ENCODE measurements at regions not wholly inside any gene's neighbourhood (a gene's known extent, or its start where the extent isn't known, plus 50 kb on each side); places are given as distances from the start of the nearest gene placed in this dataset.

DNA sequence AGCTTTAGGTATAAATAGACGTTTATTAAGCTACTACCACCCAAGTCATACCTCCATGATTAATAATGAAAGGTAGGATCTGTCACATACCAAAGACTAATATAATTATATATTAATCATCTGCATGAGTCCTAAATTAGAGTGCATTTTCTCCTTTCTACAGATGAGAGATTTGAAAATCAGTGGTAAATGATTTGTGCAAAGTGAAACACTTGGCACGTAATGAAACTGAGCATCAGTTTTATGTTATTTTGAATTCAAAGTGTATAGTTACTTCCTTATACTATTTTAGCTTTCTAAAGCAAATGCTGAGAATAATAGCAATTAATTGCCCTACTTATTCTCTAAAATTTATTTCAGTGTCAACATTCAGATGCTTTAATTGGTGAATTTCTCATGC, 615.3 kb downstream of the TRIB2 start:
- TF ChIP-seq, protein P1, sequence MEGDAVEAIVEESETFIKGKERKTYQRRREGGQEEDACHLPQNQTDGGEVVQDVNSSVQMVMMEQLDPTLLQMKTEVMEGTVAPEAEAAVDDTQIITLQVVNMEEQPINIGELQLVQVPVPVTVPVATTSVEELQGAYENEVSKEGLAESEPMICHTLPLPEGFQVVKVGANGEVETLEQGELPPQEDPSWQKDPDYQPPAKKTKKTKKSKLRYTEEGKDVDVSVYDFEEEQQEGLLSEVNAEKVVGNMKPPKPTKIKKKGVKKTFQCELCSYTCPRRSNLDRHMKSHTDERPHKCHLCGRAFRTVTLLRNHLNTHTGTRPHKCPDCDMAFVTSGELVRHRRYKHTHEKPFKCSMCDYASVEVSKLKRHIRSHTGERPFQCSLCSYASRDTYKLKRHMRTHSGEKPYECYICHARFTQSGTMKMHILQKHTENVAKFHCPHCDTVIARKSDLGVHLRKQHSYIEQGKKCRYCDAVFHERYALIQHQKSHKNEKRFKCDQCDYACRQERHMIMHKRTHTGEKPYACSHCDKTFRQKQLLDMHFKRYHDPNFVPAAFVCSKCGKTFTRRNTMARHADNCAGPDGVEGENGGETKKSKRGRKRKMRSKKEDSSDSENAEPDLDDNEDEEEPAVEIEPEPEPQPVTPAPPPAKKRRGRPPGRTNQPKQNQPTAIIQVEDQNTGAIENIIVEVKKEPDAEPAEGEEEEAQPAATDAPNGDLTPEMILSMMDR (IDR thresholded peaks at IDR 0.05; ENCODE audit: low read depth, low read length, poor library complexity, severe bottlenecking) = no peak
- TF ChIP-seq EZH2phosphoT487 (IDR thresholded peaks at IDR 0.05; ENCODE audit: borderline replicate concordance, low read length) = no peak

Data from DOHH2 (cell line).